ENCODE measurements at regions not wholly inside any gene's neighbourhood (a gene's known extent, or its start where the extent isn't known, plus 50 kb on each side); places are given as distances from the start of the nearest gene placed in this dataset.

DNA sequence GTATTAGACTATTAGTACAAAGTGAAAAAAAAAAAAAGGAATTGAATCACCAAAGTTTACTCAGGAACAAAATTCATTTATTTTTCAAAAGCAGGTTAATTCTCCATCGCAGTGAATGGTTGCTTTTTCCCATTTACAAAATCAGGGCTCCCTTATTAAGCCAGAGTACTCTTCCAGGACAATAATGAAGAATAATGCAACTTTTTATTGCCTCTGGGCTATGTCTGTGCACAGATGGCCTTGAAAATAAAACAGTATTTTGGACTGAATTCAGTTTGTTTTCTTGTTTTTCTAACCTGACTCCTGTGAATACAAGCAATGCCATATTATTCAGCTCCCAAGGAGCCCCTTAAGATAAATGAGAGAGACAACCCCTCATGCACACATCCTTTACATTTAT lies 246.8 kb downstream of the KCNS3 start:
- H3K9me3 Mint-ChIP-seq, result no peaks in the 10 kb centered on the region
- DNase-seq (no peak), ATAC-seq (no peak)
- H3K4me3 Mint-ChIP-seq, result no peak overlapping the region
- no peak overlapping the region for H3K27ac Mint-ChIP-seq
- peaks cover 24% of the 10 kb centered on the region for H3K27me3 Mint-ChIP-seq
- H3K4me1 Mint-ChIP-seq, result no peaks in the 10 kb centered on the region

GRCh38 chr2:18124116-18124835 lies 245.8 kb downstream of the KCNS3 start:
- H3K9me3 Mint-ChIP-seq, result no peaks in the 10 kb centered on the region
- no peak for ATAC-seq
- H3K4me1 Mint-ChIP-seq, result no peaks in the 10 kb centered on the region
- H3K27me3 Mint-ChIP-seq, result peaks cover 27% of the 10 kb centered on the region
- no peak overlapping the region for H3K4me3 Mint-ChIP-seq
- no peak for DNase-seq
- H3K27ac Mint-ChIP-seq, result no peak overlapping the region

DNA sequence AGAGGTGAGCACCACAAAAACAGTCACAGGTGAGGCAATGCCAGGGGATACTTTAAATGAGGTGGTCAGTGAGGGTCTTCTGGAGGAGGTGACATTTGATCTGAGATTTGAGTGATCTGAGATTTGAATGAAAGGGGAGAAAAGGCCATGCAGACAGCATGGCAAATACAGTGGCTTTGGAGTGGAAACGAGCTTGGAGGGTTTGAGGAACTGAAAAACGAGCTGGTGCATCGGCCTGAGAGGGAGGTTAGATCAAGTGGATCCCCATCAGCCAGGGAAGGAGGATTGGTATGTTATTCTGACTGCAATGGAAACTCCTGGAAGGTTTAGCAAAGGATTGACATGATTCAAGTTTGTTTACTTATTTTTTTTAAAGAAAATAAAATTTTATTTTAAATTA lies 245.1 kb downstream of the KCNS3 start:
- Mint-ChIP-seq H3K9me3 (no peaks in the 10 kb centered on the region), H3K27ac (no peak overlapping the region), H3K4me3 (no peak overlapping the region), H3K4me1 (no peaks in the 10 kb centered on the region), H3K27me3 (peaks cover 27% of the 10 kb centered on the region)
- ATAC-seq, result no peak
- no peak for DNase-seq

DNA sequence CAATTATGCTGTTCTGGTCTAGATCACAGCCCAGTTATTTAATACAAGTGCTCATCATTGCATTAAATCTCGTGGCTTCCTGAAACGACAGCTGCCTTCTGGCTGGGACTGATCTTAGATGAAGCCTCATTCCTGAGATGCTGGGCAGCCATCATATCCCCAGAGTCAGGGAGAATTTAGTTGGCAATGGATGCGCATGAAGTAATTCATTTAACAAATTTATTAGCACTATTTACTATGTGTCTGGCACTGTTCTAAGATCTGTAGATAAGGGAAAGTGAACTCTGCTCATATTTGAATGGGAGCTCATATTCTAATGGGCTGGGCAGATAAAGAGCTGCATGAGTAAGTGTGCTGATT lies 244.7 kb downstream of the KCNS3 start:
- Mint-ChIP-seq H3K27ac (no peak overlapping the region), H3K9me3 (no peaks in the 10 kb centered on the region), H3K4me1 (no peaks in the 10 kb centered on the region), H3K27me3 (peaks cover 27% of the 10 kb centered on the region), H3K4me3 (no peak overlapping the region)
- ATAC-seq (no peak), DNase-seq (no peak)

- no peak for ATAC-seq
- Mint-ChIP-seq H3K27me3 (peaks cover 27% of the 10 kb centered on the region), H3K4me1 (no peaks in the 10 kb centered on the region), H3K27ac (no peak overlapping the region), H3K9me3 (no peaks in the 10 kb centered on the region), H3K4me3 (no peak overlapping the region)
- DNase-seq, result no peak
These were observed 244.2 kb downstream of the KCNS3 start for GRCh38 chr2:18122544-18123210.

- H3K4me1 Mint-ChIP-seq, result no peaks in the 10 kb centered on the region
- ATAC-seq, result no peak
- H3K4me3 Mint-ChIP-seq, result no peak overlapping the region
- DNase-seq, result no peak
- H3K27ac Mint-ChIP-seq, result no peak overlapping the region
- H3K27me3 Mint-ChIP-seq, result peaks cover 27% of the 10 kb centered on the region
- no peaks in the 10 kb centered on the region for H3K9me3 Mint-ChIP-seq
These were observed 241.4 kb downstream of the KCNS3 start for GRCh38 chr2:18119883-18120282.

DNA sequence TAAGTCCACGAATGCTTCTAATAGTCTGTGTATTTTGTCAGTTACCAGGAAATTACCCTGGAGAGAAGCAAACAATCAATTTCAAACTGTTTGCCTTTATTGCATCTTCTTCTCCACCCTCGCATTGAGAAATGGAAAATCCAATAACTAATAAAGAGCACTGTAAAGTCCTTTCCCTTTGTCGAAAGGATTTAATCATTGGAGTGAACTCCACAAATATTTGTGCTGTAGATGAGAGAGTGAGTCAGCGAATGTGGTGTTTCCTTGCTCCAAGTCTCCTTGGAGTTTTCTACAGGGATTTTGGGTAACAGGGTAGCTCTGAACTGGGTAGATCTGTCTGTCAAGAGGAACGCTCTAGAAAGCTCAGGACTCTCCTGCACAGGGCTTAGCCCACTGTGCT lies 240.2 kb downstream of the KCNS3 start:
- DNase-seq, result no peak
- no peak overlapping the region for H3K4me3 Mint-ChIP-seq
- H3K4me1 Mint-ChIP-seq, result no peaks in the 10 kb centered on the region
- no peak overlapping the region for H3K27ac Mint-ChIP-seq
- H3K27me3 Mint-ChIP-seq, result peaks cover 25% of the 10 kb centered on the region
- H3K9me3 Mint-ChIP-seq, result no peaks in the 10 kb centered on the region
- ATAC-seq, result no peak

DNA sequence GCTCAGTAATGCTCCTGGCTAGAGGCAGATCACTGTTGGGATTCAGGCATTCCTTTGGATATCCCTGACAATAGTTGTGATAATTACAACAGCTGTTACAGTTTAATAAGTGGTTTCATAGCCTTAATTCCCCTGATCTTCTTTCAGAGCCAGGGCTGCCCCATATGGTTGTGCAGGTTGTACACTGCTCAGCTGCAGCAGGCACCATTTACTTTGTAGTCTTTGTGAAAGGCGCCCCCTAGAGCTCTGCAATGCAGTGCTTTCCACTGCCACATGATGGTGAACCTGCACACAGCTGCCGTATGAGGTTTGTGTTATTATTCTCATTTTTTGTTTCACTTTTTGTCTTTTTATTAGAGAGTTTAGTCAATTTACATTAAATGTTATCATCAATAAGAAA lies 239.1 kb downstream of the KCNS3 start:
- Mint-ChIP-seq H3K4me1 (no peaks in the 10 kb centered on the region), H3K27ac (no peak overlapping the region), H3K9me3 (no peaks in the 10 kb centered on the region), H3K27me3 (peaks cover 18% of the 10 kb centered on the region), H3K4me3 (no peak overlapping the region)
- ATAC-seq (peak; percentile 54), DNase-seq (peak in 1 of 2 donors; percentile 11)

GRCh38 chr2:18110222-18110621 lies 231.8 kb downstream of the KCNS3 start:
- H3K4me1 Mint-ChIP-seq, result no peaks in the 10 kb centered on the region
- no peak overlapping the region for H3K4me3 Mint-ChIP-seq
- ATAC-seq, result no peak
- H3K27ac Mint-ChIP-seq, result no peak overlapping the region
- peaks cover 0 to 4% of the 10 kb centered on the region in 2 donors for H3K9me3 Mint-ChIP-seq
- no peak for DNase-seq
- peaks cover 8% of the 10 kb centered on the region for H3K27me3 Mint-ChIP-seq

GRCh38 chr2:18106841-18107240 lies 228.4 kb downstream of the KCNS3 start:
- DNase-seq, result no peak

GRCh38 chr2:18105929-18106328 lies 227.5 kb downstream of the KCNS3 start:
- no peak overlapping the region for H3K27ac Mint-ChIP-seq
- ATAC-seq (no peak), DNase-seq (no peak)
- H3K27me3 Mint-ChIP-seq, result peaks cover 15% of the 10 kb centered on the region
- H3K4me3 Mint-ChIP-seq, result no peak overlapping the region
- peaks cover 0 to 4% of the 10 kb centered on the region in 2 donors for H3K9me3 Mint-ChIP-seq
- H3K4me1 Mint-ChIP-seq, result no peaks in the 10 kb centered on the region

More at GRCh38 chr2:18106841-18107240, 228.4 kb downstream of the KCNS3 start:
- H3K27me3 Mint-ChIP-seq, result peaks cover 15% of the 10 kb centered on the region
- H3K27ac Mint-ChIP-seq, result no peak overlapping the region
- peaks cover 0 to 4% of the 10 kb centered on the region in 2 donors for H3K9me3 Mint-ChIP-seq
- ATAC-seq, result no peak
- no peak overlapping the region for H3K4me3 Mint-ChIP-seq
- H3K4me1 Mint-ChIP-seq, result no peaks in the 10 kb centered on the region

GRCh38 chr2:18104595-18105224 lies 226.2 kb downstream of the KCNS3 start:
- ATAC-seq (no peak), DNase-seq (no peak)
- Mint-ChIP-seq H3K27me3 (peaks cover 15% of the 10 kb centered on the region), H3K4me1 (no peaks in the 10 kb centered on the region), H3K9me3 (peaks cover 0 to 4% of the 10 kb centered on the region in 2 donors), H3K4me3 (no peak overlapping the region), H3K27ac (no peak overlapping the region)

GRCh38 chr2:18096836-18097405 lies 218.5 kb downstream of the KCNS3 start:
- DNase-seq, result no peak
- Mint-ChIP-seq H3K9me3 (no peaks in the 10 kb centered on the region), H3K27me3 (no peaks in the 10 kb centered on the region), H3K4me3 (no peak overlapping the region), H3K27ac (no peak overlapping the region), H3K4me1 (no peaks in the 10 kb centered on the region)
- ATAC-seq, result no peak

DNA sequence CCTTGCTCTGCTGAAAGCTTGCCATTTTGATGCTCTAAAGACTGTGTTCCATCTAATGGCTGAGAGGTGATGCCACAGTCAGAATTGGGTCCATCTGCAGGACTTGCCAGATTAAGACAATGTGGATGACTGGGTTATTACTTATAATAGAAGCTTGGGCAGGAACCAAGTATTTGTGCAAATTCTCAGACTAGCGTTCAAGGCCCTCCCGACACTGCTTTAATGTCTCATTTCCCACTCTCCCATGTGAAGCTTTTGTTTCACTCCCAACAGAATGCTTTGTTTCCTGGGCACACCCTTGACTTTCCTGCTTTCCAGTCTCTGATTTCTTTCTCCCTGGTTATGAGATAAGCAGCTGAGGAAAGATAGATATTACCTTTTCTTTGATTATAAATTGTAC lies 215.8 kb downstream of the KCNS3 start:
- Mint-ChIP-seq H3K27ac (no peak overlapping the region), H3K27me3 (no peaks in the 10 kb centered on the region), H3K4me1 (no peaks in the 10 kb centered on the region), H3K9me3 (no peaks in the 10 kb centered on the region), H3K4me3 (no peak overlapping the region)
- no peak for DNase-seq
- no peak for ATAC-seq

- no peak for DNase-seq
- Mint-ChIP-seq H3K4me3 (no peak overlapping the region), H3K4me1 (no peaks in the 10 kb centered on the region), H3K9me3 (no peaks in the 10 kb centered on the region), H3K27me3 (no peaks in the 10 kb centered on the region), H3K27ac (no peak overlapping the region)
- ATAC-seq, result no peak
These were observed 214.7 kb downstream of the KCNS3 start for GRCh38 chr2:18093196-18093595.

- H3K4me1 Mint-ChIP-seq, result no peaks in the 10 kb centered on the region
- no peak overlapping the region for H3K4me3 Mint-ChIP-seq
- no peak for DNase-seq
- H3K9me3 Mint-ChIP-seq, result no peaks in the 10 kb centered on the region
- ATAC-seq, result no peak
- H3K27me3 Mint-ChIP-seq, result no peaks in the 10 kb centered on the region
- H3K27ac Mint-ChIP-seq, result no peak overlapping the region
These were observed 214.3 kb downstream of the KCNS3 start for GRCh38 chr2:18092760-18093159.
